Fibroblast of mammary gland (primary cell): ENCODE measurements at regions not wholly inside any gene's neighbourhood (a gene's known extent, or its start where the extent isn't known, plus 50 kb on each side); places are given as distances from the start of the nearest gene placed in this dataset.
A peak's percentile ranks its signal among the peaks of the same experiment; 100 is the strongest.

Experiments
- DNase-seq: peaks from one replicate; pipeline ENCODE4 v3.0.0-alpha.2; 2010; ENCODE audit warnings: low read depth
- H3K4me3 ChIP-seq: 2 replicates; pipeline ENCODE4 v1.5.1; 2011; ENCODE audit warnings: low read depth, mild to moderate bottlenecking, low read length, moderate library complexity; ENCODE audit not compliant: control insufficient read depth
- TF ChIP-seq, protein P1 (sequence below): conservative IDR thresholded peaks from 2 replicates; pipeline ENCODE4 v1.5.1; 2011; ENCODE audit warnings: low read depth, low read length, inconsistent platforms; ENCODE audit not compliant: control insufficient read depth, insufficient read depth

DNA sequence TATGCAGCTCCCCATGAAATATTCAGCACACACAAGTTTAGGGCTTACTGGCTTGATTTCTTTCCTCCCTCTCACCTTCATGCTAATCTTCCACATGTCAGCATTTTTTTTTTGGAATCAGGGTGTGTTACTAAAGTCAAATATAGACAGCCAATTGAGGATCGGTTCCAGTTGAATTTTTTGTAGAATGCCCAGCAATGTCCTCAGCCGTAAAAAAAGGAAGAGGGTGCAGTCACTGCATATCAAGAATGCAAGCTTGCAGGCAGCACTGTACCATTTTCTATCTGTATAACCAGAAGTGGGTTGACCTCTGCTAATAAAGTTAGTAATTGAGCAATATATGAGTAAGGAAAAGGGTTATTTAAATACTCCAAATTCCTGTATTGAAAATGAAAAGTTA is 51.4 kb upstream of the CHMP2B start:
- H3K4me3 ChIP-seq, result no peak overlapping the region
- peak; percentile 5 for DNase-seq
- TF ChIP-seq, protein P1, sequence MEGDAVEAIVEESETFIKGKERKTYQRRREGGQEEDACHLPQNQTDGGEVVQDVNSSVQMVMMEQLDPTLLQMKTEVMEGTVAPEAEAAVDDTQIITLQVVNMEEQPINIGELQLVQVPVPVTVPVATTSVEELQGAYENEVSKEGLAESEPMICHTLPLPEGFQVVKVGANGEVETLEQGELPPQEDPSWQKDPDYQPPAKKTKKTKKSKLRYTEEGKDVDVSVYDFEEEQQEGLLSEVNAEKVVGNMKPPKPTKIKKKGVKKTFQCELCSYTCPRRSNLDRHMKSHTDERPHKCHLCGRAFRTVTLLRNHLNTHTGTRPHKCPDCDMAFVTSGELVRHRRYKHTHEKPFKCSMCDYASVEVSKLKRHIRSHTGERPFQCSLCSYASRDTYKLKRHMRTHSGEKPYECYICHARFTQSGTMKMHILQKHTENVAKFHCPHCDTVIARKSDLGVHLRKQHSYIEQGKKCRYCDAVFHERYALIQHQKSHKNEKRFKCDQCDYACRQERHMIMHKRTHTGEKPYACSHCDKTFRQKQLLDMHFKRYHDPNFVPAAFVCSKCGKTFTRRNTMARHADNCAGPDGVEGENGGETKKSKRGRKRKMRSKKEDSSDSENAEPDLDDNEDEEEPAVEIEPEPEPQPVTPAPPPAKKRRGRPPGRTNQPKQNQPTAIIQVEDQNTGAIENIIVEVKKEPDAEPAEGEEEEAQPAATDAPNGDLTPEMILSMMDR, result no peak

DNA sequence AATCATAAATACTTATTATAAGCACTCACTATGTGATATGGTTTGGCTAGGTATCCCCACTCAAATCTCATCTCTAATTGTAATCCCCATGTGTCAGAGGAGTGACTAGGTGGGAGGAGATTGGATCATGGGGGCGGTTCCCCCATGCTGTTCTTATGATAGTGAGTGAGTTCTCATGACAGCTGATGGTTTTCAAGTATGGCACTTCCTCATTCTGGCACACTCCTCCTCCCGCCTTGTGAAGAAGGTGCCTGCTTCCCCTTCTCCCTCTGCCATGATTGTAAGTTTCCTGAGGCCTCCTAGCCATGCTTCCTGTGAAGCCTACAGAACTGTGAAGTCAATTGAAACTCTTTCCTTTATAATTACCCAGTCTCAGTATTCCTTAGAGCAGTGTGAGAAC is 53.3 kb upstream of the CHMP2B start:
- no peak for DNase-seq
- TF ChIP-seq, protein P1, result no peak
- H3K4me3 ChIP-seq, result no peak overlapping the region

DNA sequence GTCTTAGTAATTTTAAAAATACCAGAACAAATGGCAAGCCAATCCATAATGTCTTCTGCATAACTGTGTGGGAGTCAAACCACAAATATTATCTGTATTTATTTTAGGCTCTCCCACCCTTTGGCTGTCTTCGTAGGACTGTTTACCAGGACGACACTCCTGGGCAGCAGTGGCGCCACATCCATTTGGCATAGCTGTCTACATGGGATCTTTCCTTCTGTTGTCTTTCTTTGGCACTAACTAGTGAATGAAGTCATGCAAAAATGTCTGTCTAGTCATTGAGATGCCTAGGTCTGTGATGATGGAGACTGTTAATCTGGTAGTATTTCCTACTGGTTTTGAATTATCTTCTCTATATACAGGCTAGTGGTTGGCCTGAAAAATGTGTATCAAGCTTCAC is 54.0 kb upstream of the CHMP2B start:
- DNase-seq, result no peak
- no peak overlapping the region for H3K4me3 ChIP-seq
- TF ChIP-seq, protein P1, result no peak

DNA sequence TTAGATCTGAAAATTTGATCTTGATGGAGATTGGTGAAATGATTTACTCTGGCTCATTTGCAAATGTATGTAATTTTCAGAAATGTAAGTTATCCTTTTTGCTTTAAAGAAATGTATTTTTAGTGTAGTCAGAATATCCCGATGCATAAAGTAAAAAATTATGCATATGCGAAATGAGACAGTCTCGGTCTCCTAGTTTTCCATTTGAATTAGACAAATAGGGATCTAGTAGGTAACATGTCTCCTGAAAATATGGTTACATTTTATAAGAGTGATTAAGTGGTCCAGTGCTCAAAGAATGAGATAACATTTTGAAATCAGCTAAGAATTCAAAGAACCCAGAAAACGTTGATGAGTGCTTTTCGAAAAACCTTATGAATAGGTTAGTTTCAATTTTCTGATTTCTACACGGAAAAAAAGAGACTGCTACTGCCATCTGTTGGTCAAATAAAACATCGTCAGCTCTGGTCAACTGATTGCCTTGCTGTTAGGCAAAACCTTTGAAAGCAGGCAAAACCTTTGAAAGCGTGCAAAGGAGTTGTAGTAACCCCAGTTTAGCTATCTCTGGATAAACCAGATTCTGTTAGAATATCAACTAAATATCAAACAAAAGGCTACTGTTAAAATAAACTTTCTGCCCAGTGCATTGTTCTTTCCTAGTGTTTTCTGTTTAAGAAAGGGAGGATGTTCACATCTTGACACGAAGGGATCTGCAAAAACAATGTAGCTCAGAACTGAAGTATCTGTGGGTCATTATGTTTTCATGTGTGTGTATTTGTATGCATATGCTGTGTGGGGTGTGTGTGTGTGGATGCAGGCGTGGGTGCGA is 59.3 kb upstream of the CHMP2B start:
- TF ChIP-seq, protein P1, result peak; percentile 70
- peak; percentile 61 for DNase-seq
- H3K4me3 ChIP-seq, result peak overlapping the region; percentile 46

DNA sequence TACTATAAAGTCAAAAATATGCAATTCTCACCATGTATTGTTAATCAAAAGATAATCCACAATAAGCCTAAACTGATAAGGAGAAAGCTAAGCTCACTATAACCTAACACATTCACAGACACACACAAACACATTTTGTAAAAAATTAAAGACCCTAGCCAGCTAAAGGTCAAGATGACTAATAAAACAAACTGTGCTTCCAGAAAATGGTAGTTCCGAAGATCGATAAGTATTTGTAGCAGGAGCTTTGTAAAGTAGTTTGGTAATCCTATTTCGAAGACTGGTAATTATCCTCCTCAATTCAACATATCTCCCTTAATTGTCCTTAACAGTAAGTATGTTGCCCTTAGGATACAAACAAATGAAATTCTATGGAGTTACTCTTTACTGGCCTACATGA is 62.9 kb upstream of the CHMP2B start:
- no peak overlapping the region for H3K4me3 ChIP-seq
- TF ChIP-seq, protein P1, result no peak
- no peak for DNase-seq

DNA sequence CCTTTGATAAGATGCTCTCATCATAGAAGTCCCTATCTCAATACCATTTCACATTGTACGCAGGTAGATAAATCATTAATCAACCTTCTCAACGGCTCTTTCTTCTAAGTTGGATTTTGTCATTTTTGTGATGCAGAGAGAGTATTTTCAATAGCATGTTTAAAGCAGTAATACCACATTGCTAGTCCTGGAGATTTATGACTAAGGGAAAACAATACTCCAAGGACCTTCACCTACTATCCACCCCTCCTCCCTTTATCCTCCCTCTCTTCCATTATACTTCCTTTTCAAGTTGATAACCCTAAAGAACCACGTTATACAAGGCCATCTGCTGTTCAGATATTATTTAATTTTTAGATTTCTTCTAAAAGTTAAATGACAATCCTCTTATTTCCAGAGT is 65.3 kb upstream of the CHMP2B start:
- no peak for DNase-seq
- TF ChIP-seq, protein P1, result no peak
- H3K4me3 ChIP-seq, result no peak overlapping the region
